Type B pancreatic cell (in vitro differentiated cells): ENCODE measurements at regions not wholly inside any gene's neighbourhood (a gene's known extent, or its start where the extent isn't known, plus 50 kb on each side); places are given as distances from the start of the nearest gene placed in this dataset.

ENCODE experiments used
- DNase-seq: peaks from one replicate; pipeline ENCODE4 v3.0.0; 2021; ENCODE audit warnings: mixed read lengths; ENCODE audit not compliant: unreplicated experiment; ENCODE audit errors: extremely low spot score
- H3K27ac Mint-ChIP-seq: 2 replicates; pipeline ENCODE4 v1.8.0; 2021; ENCODE audit warnings: mild to moderate bottlenecking, mixed read lengths
- H3K27me3 Mint-ChIP-seq: 2 replicates; pipeline ENCODE4 v1.8.0; 2021; ENCODE audit warnings: mixed read lengths
- H3K36me3 Mint-ChIP-seq: 2 replicates; pipeline ENCODE4 v1.8.0; 2021; ENCODE audit warnings: mixed read lengths
- H3K4me1 Mint-ChIP-seq: one replicate; pipeline ENCODE4 v1.8.0; 2021; ENCODE audit warnings: mixed read lengths; ENCODE audit not compliant: unreplicated experiment
- H3K4me3 Mint-ChIP-seq: 2 replicates; pipeline ENCODE4 v1.8.0; 2021; ENCODE audit warnings: mild to moderate bottlenecking, mixed read lengths
- H3K9me3 Mint-ChIP-seq: 2 replicates; pipeline ENCODE4 v1.8.0; 2021; ENCODE audit warnings: mixed read lengths
- CTCF ChIP-seq: fragments of 200-600 bp; sonication (generic); conservative IDR thresholded peaks from 2 replicates; pipeline ENCODE4 v1.5.0; 2021; ENCODE audit warnings: antibody characterized with exemption, mild to moderate bottlenecking

GRCh38 chr10:52874581-52874980, 102.0 kb upstream of the MBL2 start:
- Mint-ChIP-seq H3K27ac (no peak overlapping the region), H3K36me3 (no peaks in the 10 kb centered on the region), H3K9me3 (peaks cover 7% of the 10 kb centered on the region), H3K27me3 (no peaks in the 10 kb centered on the region), H3K4me1 (peaks cover 6% of the 10 kb centered on the region), H3K4me3 (no peak overlapping the region)
- no peak for TF ChIP-seq CTCF
- DNase-seq: no peak

GRCh38 chr10:52871191-52871843, 98.7 kb upstream of the MBL2 start:
- Mint-ChIP-seq H3K9me3 (peaks cover 12% of the 10 kb centered on the region), H3K4me3 (no peak overlapping the region), H3K4me1 (no peaks in the 10 kb centered on the region), H3K27me3 (no peaks in the 10 kb centered on the region), H3K27ac (no peak overlapping the region), H3K36me3 (no peaks in the 10 kb centered on the region)
- TF ChIP-seq CTCF: no peak
- no peak for DNase-seq

- Mint-ChIP-seq H3K36me3 (no peaks in the 10 kb centered on the region), H3K4me3 (no peak overlapping the region), H3K27ac (no peak overlapping the region), H3K9me3 (peaks cover 12% of the 10 kb centered on the region), H3K4me1 (no peaks in the 10 kb centered on the region), H3K27me3 (no peaks in the 10 kb centered on the region)
- DNase-seq: no peak
- TF ChIP-seq CTCF: no peak
These were observed 98.0 kb upstream of the MBL2 start for GRCh38 chr10:52870562-52870961.

GRCh38 chr10:52869864-52870263, 97.3 kb upstream of the MBL2 start:
- Mint-ChIP-seq H3K27me3 (no peaks in the 10 kb centered on the region), H3K27ac (no peak overlapping the region), H3K9me3 (peaks cover 12% of the 10 kb centered on the region), H3K4me1 (no peaks in the 10 kb centered on the region), H3K4me3 (no peak overlapping the region), H3K36me3 (no peaks in the 10 kb centered on the region)
- no peak for TF ChIP-seq CTCF
- DNase-seq: no peak

GRCh38 chr10:52865213-52865612, 92.6 kb upstream of the MBL2 start:
- no peak for DNase-seq
- no peak for TF ChIP-seq CTCF
- H3K4me3 Mint-ChIP-seq: no peak overlapping the region
- no peaks in the 10 kb centered on the region for H3K27me3 Mint-ChIP-seq
- peaks cover 5% of the 10 kb centered on the region for H3K9me3 Mint-ChIP-seq
- H3K4me1 Mint-ChIP-seq: no peaks in the 10 kb centered on the region
- H3K36me3 Mint-ChIP-seq: no peaks in the 10 kb centered on the region
- no peak overlapping the region for H3K27ac Mint-ChIP-seq
